IMR-90 (cell line): ENCODE measurements at regions not wholly inside any gene's neighbourhood (a gene's known extent, or its start where the extent isn't known, plus 50 kb on each side); places are given as distances from the start of the nearest gene placed in this dataset.

ENCODE experiments used
- ATAC-seq: fragments of 200-7000 bp; cut with Tn5 transposase; 2 replicates; pipeline ENCODE4 v1.9.1; 2020; ENCODE audit warnings: low read depth, mild to moderate bottlenecking, moderate library complexity
- BruUV-seq: library from RNA; stranded (reverse); fragments of 400-500 nt; replicated peaks from 2 replicates; lab custom pipeline; 2021; lab: Mats Ljungman, UMichigan
- CTCF ChIA-PET: fragments of 300-600 bp; formaldehyde crosslinking; extraction: SDS; loops from one replicate; lab custom pipeline; 2021; ENCODE audit warnings: antibody characterized with exemption; lab: Yijun Ruan, JAX
- POLR2A ChIA-PET: fragments of 300-600 bp; sonication (Branson Sonifier 250); formaldehyde crosslinking; loops from one replicate; lab custom pipeline; 2022; ENCODE audit warnings: antibody characterized with exemption; ENCODE audit not compliant: unreplicated experiment; lab: Charles Lee
- DNase-seq: peaks from one replicate; pipeline ENCODE4 v3.0.0; 2013
- H2AFZ ChIP-seq: replicated peaks from 2 replicates; pipeline ENCODE3; 2013; ENCODE audit warnings: low read length, mild to moderate bottlenecking; ENCODE audit not compliant: poor library complexity
- H2AK5ac ChIP-seq: 2 replicates; pipeline ENCODE4 v1.6.1; 2013; ENCODE audit warnings: low read depth, low read length, inconsistent platforms
- H2AK9ac ChIP-seq: replicated peaks from 2 replicates; pipeline ENCODE3; 2013; ENCODE audit warnings: mild to moderate bottlenecking, low read depth, low read length, moderate library complexity; ENCODE audit not compliant: poor library complexity
- H2BK120ac ChIP-seq: 2 replicates; pipeline ENCODE4 v1.6.1; 2013; ENCODE audit warnings: low read depth, low read length, inconsistent platforms
- H2BK15ac ChIP-seq: 3 replicates; pipeline ENCODE4 v1.6.1; 2013; ENCODE audit warnings: low read depth, low read length, inconsistent platforms
- H2BK20ac ChIP-seq: 2 replicates; pipeline ENCODE4 v1.6.1; 2013; ENCODE audit warnings: low read depth, mild to moderate bottlenecking, inconsistent platforms, low read length, moderate library complexity
- H2BK5ac ChIP-seq: 2 replicates; pipeline ENCODE4 v1.6.1; 2013; ENCODE audit warnings: mild to moderate bottlenecking, low read depth, low read length, inconsistent platforms; ENCODE audit not compliant: poor library complexity, severe bottlenecking
- H3K14ac ChIP-seq: replicated peaks from 2 replicates; pipeline ENCODE4 v1.6.1; 2013; ENCODE audit warnings: low read depth, low read length, inconsistent platforms
- H3K18ac ChIP-seq: 2 replicates; pipeline ENCODE4 v1.6.1; 2013; ENCODE audit warnings: low read depth, low read length, control low read depth
- H3K23ac ChIP-seq: 2 replicates; pipeline ENCODE4 v1.6.1; 2013; ENCODE audit warnings: low read depth, low read length, inconsistent platforms
- H3K27ac ChIP-seq: 2 replicates; pipeline ENCODE4 v1.5.1; 2013; ENCODE audit warnings: mild to moderate bottlenecking, control low read depth, low read length; ENCODE audit not compliant: insufficient read depth
- H3K27me3 ChIP-seq: 2 replicates; pipeline ENCODE4 v1.6.1; 2013; ENCODE audit warnings: low read length; ENCODE audit not compliant: control insufficient read depth, insufficient read depth
- H3K36me3 ChIP-seq: 2 replicates; pipeline ENCODE4 v1.6.1; 2013; ENCODE audit warnings: low read length, mixed read lengths; ENCODE audit not compliant: control insufficient read depth, insufficient read depth
- H3K4ac ChIP-seq: 2 replicates; pipeline ENCODE4 v1.6.1; 2013; ENCODE audit warnings: low read depth, low read length, inconsistent platforms
- H3K4me1 ChIP-seq: 2 replicates; pipeline ENCODE4 v1.6.1; 2013; ENCODE audit warnings: low read length, mixed read lengths; ENCODE audit not compliant: control insufficient read depth, insufficient read depth
- H3K4me2 ChIP-seq: 2 replicates; pipeline ENCODE4 v1.6.1; 2013; ENCODE audit warnings: low read depth, mild to moderate bottlenecking, control low read depth, low read length, moderate library complexity
- H3K4me3 ChIP-seq: 2 replicates; pipeline ENCODE4 v1.5.1; 2013; ENCODE audit warnings: low read depth, mild to moderate bottlenecking, control low read depth, low read length, moderate library complexity; ENCODE audit not compliant: insufficient read depth
- H3K56ac ChIP-seq: 2 replicates; pipeline ENCODE4 v1.6.1; 2013; ENCODE audit warnings: low read length, inconsistent platforms; ENCODE audit not compliant: insufficient read depth; ENCODE audit errors: extremely low read depth
- H3K79me1 ChIP-seq, 2 experiments: 2 replicates each; pipeline ENCODE4 v1.6.1; 2013; ENCODE audit warnings: low read length in 2 of 2, inconsistent platforms in 1 of 2, low read depth in 1 of 2
- H3K9ac ChIP-seq: 2 replicates; pipeline ENCODE4 v1.6.1; 2013; ENCODE audit warnings: low read depth, low read length, control low read depth
- H3K9me1 ChIP-seq: 2 replicates; pipeline ENCODE4 v1.6.1; 2013; ENCODE audit warnings: low read length, inconsistent platforms; ENCODE audit not compliant: insufficient read depth
- H3K9me3 ChIP-seq: 2 replicates; pipeline ENCODE4 v1.6.1; 2013; ENCODE audit warnings: low read length; ENCODE audit not compliant: control insufficient read depth, insufficient read depth
- H4K20me1 ChIP-seq: 2 replicates; pipeline ENCODE4 v1.6.1; 2013; ENCODE audit warnings: low read length, inconsistent platforms; ENCODE audit not compliant: insufficient read depth
- H4K5ac ChIP-seq: 2 replicates; pipeline ENCODE4 v1.6.1; 2013; ENCODE audit warnings: mild to moderate bottlenecking, low read depth, low read length, control low read depth
- H4K8ac ChIP-seq, 2 experiments: 2 replicates each; pipeline ENCODE4 v1.6.1; 2013; ENCODE audit warnings: low read depth in 2 of 2, low read length in 2 of 2, control low read depth in 1 of 2, inconsistent platforms in 1 of 2
- H4K91ac ChIP-seq: 2 replicates; pipeline ENCODE4 v1.6.1; 2013; ENCODE audit warnings: low read depth, low read length, inconsistent platforms; ENCODE audit not compliant: insufficient read depth
- BHLHE40 ChIP-seq: fragments of 150-350 bp; IDR thresholded peaks from 2 replicates; pipeline ENCODE4 v1.6.1; 2016; ENCODE audit warnings: mild to moderate bottlenecking, low read depth, low read length
- CEBPB ChIP-seq: IDR thresholded peaks from 2 replicates; pipeline ENCODE4 v1.6.1; 2012; ENCODE audit warnings: low read depth, low read length, improper control_type of control experiment
- CHD1 ChIP-seq: IDR thresholded peaks from 2 replicates; pipeline ENCODE4 v1.6.1; 2012; ENCODE audit warnings: low read depth, low read length, improper control_type of control experiment
- ELK1 ChIP-seq: fragments of 150-350 bp; IDR thresholded peaks from 2 replicates; pipeline ENCODE4 v1.6.1; 2016; ENCODE audit warnings: low read depth, mild to moderate bottlenecking, low read length, moderate library complexity, borderline replicate concordance
- FOS ChIP-seq: fragments of 150-350 bp; IDR thresholded peaks from 2 replicates; pipeline ENCODE4 v1.6.1; 2016; ENCODE audit warnings: low read depth, low read length
- MAFK ChIP-seq: IDR thresholded peaks from 2 replicates; pipeline ENCODE4 v1.6.1; 2012; ENCODE audit warnings: low read depth, low read length, improper control_type of control experiment
- MAZ ChIP-seq: IDR thresholded peaks from 2 replicates; pipeline ENCODE4 v1.6.1; 2012; ENCODE audit warnings: low read depth, mild to moderate bottlenecking, low read length, improper control_type of control experiment, moderate library complexity, borderline replicate concordance
- MXI1 ChIP-seq: IDR thresholded peaks from 2 replicates; pipeline ENCODE4 v1.6.1; 2012; ENCODE audit warnings: low read depth, mild to moderate bottlenecking, low read length, moderate library complexity, borderline replicate concordance
- NFE2L2 ChIP-seq: fragments of 150-350 bp; IDR thresholded peaks from 2 replicates; pipeline ENCODE4 v1.6.1; 2016; ENCODE audit warnings: low read depth, mild to moderate bottlenecking, low read length
- POLR2A ChIP-seq: IDR thresholded peaks from 2 replicates; pipeline ENCODE4 v1.6.1; 2012; ENCODE audit warnings: mild to moderate bottlenecking, low read depth, low read length
- RAD21 ChIP-seq: IDR thresholded peaks from 2 replicates; pipeline ENCODE4 v1.6.1; 2012; ENCODE audit warnings: low read length, improper control_type of control experiment
- RCOR1 ChIP-seq: IDR thresholded peaks from 2 replicates; pipeline ENCODE4 v1.6.1; 2012; ENCODE audit warnings: mild to moderate bottlenecking, low read length, improper control_type of control experiment; ENCODE audit not compliant: insufficient replicate concordance
- RFX5 ChIP-seq: IDR thresholded peaks from 2 replicates; pipeline ENCODE4 v1.8.0; 2012; ENCODE audit warnings: low read depth, mild to moderate bottlenecking, low read length, moderate library complexity
- SMC3 ChIP-seq: fragments of 150-350 bp; IDR thresholded peaks from 2 replicates; pipeline ENCODE4 v1.6.1; 2016; ENCODE audit warnings: low read depth, mild to moderate bottlenecking, antibody characterized with exemption, low read length, moderate library complexity
- WGBS, 2 experiments: methylation state at CpG; one replicate each; pipeline versions ENCODE4 v1.1.5 to v1.1.7; 2013; ENCODE audit warnings: missing lambda C conversion rate in 2 of 2; ENCODE audit not compliant: insufficient read length in 1 of 2; ENCODE audit errors: extremely low coverage in 2 of 2; 5-methylcytosine and 5-hydroxymethylcytosine counted together
- dilution Hi-C: fragments of 300-500 bp; cut with HindIII; formaldehyde crosslinking; loops from one replicate; pipeline ENCODE4 v1.14.3; 2018; ENCODE audit warnings: low sequenced_read_pairs; ENCODE audit not compliant: unreplicated experiment
- in situ Hi-C: fragments of 300-500 bp; cut with MboI; formaldehyde crosslinking; loops from 3 replicates; pipeline ENCODE4 v1.14.3; 2019; ENCODE audit warnings: low sequenced_read_pairs, inconsistent platforms, mixed read lengths
- intact Hi-C: fragments of 100-400 bp; cut with micrococcal nuclease; formaldehyde crosslinking; loops from 2 replicates; pipeline ENCODE4 v1.10.0; 2022
- TF ChIP-seq, protein P1 (sequence below): fragments of 150-350 bp; IDR thresholded peaks from 2 replicates; pipeline ENCODE4 v1.6.1; 2017; ENCODE audit warnings: mild to moderate bottlenecking, antibody characterized with exemption, low read length, low read depth
- TF ChIP-seq, protein P2 (sequence below): conservative IDR thresholded peaks from 2 replicates; pipeline ENCODE4 v1.5.1; 2012; ENCODE audit warnings: mild to moderate bottlenecking, low read depth, low read length, improper control_type of control experiment

GRCh38 chr4:18180122-18180521, 158.6 kb upstream of the LCORL start:
- H2AK5ac ChIP-seq = no peak overlapping the region
- POLR2A ChIA-PET = no interaction called here
- H3K79me1 ChIP-seq = no peaks in the 10 kb centered on the region
- BruUV-seq = no TSS peak
- no peak overlapping the region for H3K18ac ChIP-seq
- no peak overlapping the region for H3K4me2 ChIP-seq
- ATAC-seq (no peak), DNase-seq (no peak)
- no peak overlapping the region for H3K4ac ChIP-seq
- no peak overlapping the region for H4K8ac ChIP-seq
- H2AFZ ChIP-seq = no peak overlapping the region
- H4K20me1 ChIP-seq = no peaks in the 10 kb centered on the region
- no CpG with 5 or more reads among the region's 4 CpGs for WGBS, 2 experiments
- H2AK9ac ChIP-seq = no peak overlapping the region
- no peak overlapping the region for H2BK20ac ChIP-seq
- no peaks in the 10 kb centered on the region for H3K9me3 ChIP-seq
- no peak overlapping the region for H3K23ac ChIP-seq
- H2BK15ac ChIP-seq = no peak overlapping the region
- in situ Hi-C loops (no loop called here), intact Hi-C loops (no loop called here), dilution Hi-C loops (no loop called here)
- H4K91ac ChIP-seq = no peak overlapping the region
- no peaks in the 10 kb centered on the region for H3K36me3 ChIP-seq
- H3K9me1 ChIP-seq = no peaks in the 10 kb centered on the region
- no peaks in the 10 kb centered on the region for H3K4me1 ChIP-seq
- H2BK5ac ChIP-seq = no peak overlapping the region
- TF ChIP-seq, protein P1, sequence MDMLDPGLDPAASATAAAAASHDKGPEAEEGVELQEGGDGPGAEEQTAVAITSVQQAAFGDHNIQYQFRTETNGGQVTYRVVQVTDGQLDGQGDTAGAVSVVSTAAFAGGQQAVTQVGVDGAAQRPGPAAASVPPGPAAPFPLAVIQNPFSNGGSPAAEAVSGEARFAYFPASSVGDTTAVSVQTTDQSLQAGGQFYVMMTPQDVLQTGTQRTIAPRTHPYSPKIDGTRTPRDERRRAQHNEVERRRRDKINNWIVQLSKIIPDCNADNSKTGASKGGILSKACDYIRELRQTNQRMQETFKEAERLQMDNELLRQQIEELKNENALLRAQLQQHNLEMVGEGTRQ = no peak
- no peak for TF ChIP-seq ELK1
- TF ChIP-seq RCOR1 = no peak
- TF ChIP-seq MXI1 = no peak
- no peak for TF ChIP-seq CEBPB
- TF ChIP-seq CHD1 = no peak
- no peak for TF ChIP-seq NFE2L2
- no peak for TF ChIP-seq FOS
- no peak for TF ChIP-seq MAFK
- TF ChIP-seq, protein P2, sequence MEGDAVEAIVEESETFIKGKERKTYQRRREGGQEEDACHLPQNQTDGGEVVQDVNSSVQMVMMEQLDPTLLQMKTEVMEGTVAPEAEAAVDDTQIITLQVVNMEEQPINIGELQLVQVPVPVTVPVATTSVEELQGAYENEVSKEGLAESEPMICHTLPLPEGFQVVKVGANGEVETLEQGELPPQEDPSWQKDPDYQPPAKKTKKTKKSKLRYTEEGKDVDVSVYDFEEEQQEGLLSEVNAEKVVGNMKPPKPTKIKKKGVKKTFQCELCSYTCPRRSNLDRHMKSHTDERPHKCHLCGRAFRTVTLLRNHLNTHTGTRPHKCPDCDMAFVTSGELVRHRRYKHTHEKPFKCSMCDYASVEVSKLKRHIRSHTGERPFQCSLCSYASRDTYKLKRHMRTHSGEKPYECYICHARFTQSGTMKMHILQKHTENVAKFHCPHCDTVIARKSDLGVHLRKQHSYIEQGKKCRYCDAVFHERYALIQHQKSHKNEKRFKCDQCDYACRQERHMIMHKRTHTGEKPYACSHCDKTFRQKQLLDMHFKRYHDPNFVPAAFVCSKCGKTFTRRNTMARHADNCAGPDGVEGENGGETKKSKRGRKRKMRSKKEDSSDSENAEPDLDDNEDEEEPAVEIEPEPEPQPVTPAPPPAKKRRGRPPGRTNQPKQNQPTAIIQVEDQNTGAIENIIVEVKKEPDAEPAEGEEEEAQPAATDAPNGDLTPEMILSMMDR = no peak
- TF ChIP-seq POLR2A = no peak
- no peak for TF ChIP-seq BHLHE40
- TF ChIP-seq SMC3 = no peak
- TF ChIP-seq RFX5 = no peak
- TF ChIP-seq MAZ = no peak
- TF ChIP-seq RAD21 = no peak
- H3K27ac ChIP-seq = no peak overlapping the region
- no peaks in the 10 kb centered on the region for H3K27me3 ChIP-seq
- no peak overlapping the region for H3K4me3 ChIP-seq
- H3K9ac ChIP-seq = no peak overlapping the region
- CTCF ChIA-PET = no interaction called here
- no peak overlapping the region for H2BK120ac ChIP-seq
- no peak overlapping the region for H3K56ac ChIP-seq
- no peak overlapping the region for H3K14ac ChIP-seq
- no peak overlapping the region for H4K5ac ChIP-seq
